DMS79 treated with DMSO at 0.1 percent for 48 hours (cell line): ENCODE measurements at regions not wholly inside any gene's neighbourhood (a gene's known extent, or its start where the extent isn't known, plus 50 kb on each side); places are given as distances from the start of the nearest gene placed in this dataset.
"Not testable (repeated sequence)": the region's sequence is repeated elsewhere in the genome, so short reads cannot be mapped to it uniquely, and the experiment has no call there.

Source experiments
- DNase-seq: peaks from one replicate; lab custom pipeline; 2025; lab: John Stamatoyannopoulos, UW

DNA sequence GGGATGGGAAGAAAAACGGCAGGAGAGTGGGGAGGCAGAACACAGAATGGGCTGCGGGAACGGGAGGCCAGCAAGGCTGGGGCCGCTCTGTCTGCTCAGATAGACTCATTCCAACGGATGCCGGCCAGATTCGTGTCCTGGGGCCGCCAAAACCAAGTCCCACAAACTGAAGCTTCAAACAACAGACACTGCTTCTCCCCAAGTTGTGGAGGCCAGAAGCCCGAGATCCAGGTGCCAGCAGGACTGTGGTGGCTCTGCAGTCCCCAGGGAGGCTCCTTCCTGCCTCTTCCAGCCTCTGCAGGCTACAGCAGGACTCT lies 100.6 kb downstream of the ADRA2C start:
- no peak for DNase-seq

GRCh38 chr4:3867403-3868100 lies 101.4 kb downstream of the ADRA2C start:
- DNase-seq = no peak

- no peak for DNase-seq
Measured at GRCh38 chr4:3868211-3869173, 102.3 kb downstream of the ADRA2C start.

DNA sequence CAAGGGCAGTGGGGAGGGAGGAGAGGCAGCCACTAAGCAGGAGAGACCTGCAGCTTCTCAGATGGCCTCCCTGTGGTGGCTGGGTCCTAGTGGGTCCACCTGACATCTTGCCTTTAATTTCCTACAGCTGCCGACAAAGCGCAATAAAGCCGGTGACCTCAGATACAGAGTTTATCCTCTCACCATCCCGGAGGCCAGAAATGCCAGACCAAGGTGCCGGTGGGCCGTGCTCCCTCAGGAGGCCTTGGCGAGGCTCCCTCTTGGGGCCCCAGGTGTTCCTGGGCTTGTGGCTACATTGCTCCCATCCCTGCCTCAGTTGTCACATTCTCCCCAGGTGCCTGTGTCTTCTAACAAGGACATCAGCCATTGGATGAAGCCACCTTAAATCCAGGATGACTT lies 103.0 kb downstream of the ADRA2C start:
- DNase-seq = no peak

DNA sequence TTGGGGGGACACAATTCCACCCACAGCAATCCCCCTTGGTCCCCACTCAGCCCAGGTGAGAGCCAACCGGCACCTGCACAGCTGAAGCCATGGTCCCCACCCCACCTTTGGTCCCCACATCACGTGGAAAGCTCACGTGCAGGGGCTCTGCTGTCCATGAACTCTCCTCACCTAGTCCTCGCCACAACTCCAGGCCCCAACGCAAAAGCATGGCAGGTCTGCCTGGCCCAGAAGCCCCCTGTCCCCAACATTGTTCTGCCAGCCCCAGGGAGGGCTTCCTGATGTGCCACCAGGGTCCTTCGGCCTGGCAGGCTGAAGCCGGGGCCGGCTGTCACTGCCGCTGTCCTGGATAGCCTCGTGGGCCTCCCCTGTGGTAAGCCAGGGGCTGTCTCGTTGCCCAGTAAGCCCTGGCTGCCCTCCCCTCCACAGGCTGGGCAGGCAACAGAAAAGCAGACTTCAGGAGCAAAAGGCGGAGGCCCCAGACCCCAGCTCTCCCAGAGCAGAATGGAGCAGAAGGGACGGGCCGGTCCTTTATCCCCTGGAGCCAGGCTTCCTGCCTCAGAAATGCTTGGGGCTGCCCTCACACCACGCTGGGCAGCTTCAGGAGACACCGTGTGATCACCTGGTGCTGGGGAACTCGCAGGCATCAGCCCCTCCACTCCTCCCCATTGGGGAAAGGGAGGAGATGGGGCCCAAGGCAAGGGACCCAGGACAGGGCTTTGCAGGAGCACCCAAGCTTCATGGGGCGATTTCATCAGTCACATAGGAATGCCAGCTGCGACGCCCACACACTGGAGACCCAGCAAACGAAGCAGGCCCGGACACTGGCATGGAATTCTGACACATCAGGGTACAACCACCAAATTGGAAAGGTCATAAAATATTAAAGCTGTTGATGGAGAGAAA lies 103.7 kb downstream of the ADRA2C start:
- DNase-seq = no peak

- DNase-seq = no peak
Measured at GRCh38 chr4:3870567-3870962, 104.4 kb downstream of the ADRA2C start.

DNA sequence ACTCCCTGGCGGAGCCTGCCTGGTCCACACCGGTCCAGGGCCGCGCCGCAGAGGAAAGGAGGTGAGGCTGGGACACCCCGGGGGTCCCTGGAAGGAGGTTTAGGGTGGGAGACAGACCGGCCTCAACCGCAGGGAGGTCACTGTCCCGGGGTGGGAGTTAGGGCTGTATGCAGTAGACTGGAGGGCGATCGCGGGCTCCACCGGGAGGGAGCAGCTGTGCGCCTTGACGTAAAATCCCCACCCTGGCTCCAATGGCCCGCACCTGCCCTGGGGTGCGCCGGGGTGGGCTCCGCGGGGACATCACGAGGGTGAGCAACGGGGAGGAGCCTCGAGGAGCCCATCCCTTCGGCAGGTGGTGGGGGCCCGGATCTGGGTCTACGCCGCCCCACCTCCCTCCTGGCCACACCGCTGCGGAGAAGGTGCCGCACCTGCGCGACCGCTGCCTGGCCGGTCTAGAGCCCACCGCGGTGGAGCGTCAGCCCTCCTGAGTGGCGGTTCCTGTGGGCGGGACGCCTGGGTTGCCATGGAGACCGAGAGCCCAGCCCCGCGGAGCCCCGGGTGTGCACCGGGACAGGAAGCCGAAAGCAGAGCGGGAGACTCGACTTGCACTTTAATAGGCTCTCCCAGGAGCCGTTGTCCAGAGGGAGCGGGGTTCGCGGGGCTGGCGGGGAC lies 105.1 kb downstream of the ADRA2C start:
- no peak for DNase-seq

- DNase-seq = no peak
Measured at GRCh38 chr4:3871881-3872833, 106.0 kb downstream of the ADRA2C start.

DNA sequence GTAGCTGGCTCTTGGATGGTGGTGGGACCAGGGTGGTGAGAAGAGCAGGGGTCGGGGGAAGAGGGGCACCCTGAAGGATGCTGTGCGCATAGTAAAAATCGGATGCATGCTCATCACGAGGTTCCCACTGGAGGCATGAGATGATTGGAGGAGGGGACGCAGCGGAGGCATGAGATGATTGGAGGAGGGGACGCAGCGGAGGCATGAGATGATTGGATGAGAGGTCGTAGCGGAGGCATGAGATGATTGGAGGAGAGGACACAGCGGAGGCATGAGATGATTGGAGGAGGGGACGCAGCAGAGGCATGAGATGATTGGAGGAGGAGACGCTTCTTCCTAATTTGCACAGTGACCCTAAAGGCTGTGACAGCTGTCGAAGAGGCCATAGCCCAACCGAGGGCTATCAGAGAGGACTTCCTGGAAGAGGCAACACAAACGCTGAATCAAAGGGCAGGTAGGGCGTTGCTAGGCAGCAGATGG lies 106.7 kb downstream of the ADRA2C start:
- DNase-seq = no peak

DNA sequence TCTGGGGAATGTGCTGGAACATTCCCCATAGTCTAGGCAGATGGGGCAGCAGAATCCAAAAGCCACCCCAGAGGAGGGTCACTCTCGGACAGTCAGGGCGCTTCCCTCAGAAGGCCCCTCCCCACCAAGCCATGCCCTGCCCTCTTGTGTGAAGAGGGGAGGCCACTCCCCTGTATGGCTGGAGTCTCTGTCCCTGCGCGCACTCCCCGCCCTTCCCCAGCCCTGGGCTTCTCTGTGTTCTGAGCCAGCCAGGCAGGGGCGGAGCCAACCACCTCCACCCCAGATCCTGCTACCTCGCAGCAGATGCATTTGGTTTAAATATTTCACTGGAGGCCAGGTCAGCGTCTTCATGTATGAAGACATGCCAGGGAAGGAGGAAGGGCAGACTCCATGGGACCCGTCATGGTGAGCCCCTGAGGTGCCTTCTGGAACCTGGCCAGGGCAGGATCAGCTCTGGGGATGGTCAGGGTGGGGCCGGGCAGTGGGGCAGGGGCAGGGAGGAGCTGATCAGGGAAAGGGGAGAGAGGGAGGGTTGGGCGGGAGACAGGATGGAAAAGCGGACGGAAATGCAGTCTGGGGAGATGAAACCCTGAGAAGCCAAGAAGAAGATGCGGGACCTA lies 107.3 kb downstream of the ADRA2C start:
- no peak for DNase-seq

DNA sequence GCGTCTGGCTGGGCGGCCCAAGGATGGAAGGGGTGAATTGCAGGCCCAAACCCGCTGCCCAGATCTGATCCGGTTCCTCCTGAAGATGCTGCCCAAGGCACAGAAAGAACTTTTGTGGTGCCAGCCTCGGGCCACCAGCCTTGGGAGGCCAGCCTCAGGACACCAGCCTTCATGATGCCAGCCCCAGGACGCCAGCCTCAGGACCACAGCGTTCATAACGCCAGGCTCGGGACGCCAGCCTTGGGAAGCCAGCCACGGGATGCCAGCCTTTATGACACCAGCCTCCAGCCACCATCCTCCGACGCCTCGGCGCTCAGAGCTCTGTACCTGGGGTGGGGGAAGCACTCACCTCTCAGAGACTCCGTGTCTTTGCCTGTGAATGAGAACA lies 107.8 kb downstream of the ADRA2C start:
- DNase-seq = no peak

GRCh38 chr4:3874525-3875110 lies 108.4 kb downstream of the ADRA2C start:
- DNase-seq = no peak

DNA sequence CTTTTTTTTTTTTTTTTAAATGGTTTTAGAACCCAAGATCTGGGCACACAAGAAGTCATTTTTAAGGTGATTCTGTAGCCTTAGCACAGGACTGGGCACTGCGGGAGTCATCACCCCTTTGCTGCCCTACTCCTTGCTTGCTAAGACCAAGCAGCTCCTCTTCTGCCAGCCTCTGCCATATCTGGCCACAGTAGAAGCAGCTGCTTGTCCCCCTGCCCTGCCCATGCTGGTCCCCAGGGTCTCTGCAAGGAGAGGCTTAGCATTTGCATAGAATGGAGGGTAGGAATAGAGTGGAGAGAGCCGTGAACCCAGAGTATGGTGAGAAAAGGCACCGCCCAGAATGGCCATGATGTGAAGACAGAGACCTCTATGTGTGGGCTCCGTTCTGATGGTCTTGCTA lies 109.3 kb downstream of the ADRA2C start:
- DNase-seq = no peak

DNA sequence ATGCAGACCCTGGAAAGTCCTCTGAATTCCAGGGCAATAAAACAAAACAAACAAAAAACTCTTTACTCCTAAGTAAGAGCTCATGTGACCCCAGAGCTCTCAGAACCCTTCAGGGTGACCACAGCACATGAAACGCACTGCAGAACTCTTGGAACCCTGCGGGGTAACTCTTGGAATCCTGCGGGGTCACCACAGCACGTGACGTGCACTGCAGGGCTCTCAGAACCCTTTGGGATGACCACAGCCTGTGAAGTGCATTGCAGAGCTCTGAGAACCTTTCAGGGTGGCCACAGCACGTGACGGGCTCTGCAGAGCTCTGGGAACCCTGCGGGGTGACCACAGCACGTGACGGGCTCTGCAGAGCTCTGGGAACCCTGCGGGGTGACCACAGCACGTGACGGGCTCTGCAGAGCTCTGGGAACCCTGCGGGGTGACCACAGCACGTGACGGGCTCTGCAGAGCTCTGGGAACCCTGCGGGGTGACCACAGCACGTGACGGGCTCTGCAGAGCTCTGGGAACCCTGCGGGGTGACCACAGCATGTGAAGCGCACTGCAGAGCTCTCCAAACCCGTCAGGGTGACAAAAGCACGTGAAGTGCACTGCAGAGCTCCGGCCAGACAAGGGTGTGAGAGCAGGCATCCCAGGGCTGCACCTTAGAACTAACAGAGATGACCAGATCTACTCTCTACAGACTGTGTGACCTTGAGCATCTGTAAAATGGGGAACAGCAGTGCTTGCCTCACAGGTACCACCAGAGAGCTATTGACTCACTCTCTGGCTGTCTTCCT lies 110.1 kb downstream of the ADRA2C start:
- not testable (repeated sequence) for DNase-seq

GRCh38 chr4:3877236-3877635 lies 111.1 kb downstream of the ADRA2C start:
- no peak for DNase-seq

DNA sequence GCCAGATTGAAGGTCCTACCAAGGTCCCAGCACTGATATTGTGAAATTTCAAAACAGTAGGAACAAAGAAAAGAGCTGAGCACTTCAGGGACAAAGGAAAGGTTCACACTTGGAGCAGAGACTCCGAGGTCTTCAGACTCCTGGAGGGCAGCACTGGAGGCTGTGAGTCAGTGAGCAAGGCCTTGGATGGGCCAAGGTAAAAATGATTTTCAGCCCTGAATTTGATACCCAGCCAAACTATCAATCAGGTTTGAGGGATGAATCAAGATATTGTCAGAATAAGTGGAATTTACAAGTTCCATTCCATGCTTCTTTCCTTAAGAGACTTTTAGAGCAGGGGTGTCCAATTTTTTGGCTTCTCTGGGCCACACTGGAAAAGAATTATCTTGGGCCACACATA lies 111.7 kb downstream of the ADRA2C start:
- DNase-seq = no peak

GRCh38 chr4:3878678-3879077 lies 112.5 kb downstream of the ADRA2C start:
- no peak for DNase-seq

DNA sequence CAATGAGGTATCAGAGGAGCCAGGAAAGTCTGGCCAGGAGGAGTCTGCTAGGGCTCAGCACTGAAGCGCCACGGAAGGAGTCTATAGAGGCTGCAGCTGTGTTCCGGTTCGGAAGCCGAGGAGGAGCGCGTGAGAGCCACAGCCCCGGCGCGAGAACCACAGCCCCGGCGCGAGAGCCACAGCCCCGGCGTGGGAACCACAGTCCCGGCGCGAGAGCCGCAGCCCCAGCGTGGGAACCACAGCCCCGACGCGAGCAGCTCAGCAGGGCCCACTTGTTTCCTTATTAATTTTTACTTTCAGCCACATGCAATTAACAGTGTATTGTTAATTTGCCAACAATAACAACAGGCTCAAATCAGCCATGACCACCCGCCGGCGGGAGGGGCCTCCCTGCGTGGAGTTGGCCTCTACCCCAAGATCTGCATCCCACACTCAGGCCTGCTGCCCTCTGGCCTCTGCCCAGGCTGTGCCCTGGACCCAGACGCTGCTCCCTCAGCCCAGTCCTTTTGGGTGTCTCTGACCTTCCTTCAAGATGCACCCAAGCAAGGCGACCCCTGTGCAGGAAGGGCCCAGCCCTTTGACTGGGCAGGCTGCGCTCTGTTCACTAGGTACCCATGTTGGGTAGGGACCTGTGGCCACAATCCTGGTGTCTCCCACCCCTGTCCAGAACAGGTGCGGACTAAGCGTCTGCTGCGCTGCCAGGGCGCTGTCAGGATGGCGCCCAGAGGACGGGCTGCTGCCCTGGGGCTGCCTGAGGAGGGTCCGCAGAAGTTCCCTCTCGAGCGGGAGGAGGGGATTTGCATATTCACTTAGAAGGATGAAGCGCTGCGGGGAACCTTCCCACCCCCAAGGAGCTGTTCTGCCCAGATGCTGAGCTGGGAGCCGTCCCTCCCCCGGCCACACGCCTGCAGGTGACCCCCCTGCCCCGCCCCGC lies 113.8 kb downstream of the ADRA2C start:
- DNase-seq = no peak
